Smooth muscle cell (in vitro differentiated cells): ENCODE measurements at regions not wholly inside any gene's neighbourhood (a gene's known extent, or its start where the extent isn't known, plus 50 kb on each side); places are given as distances from the start of the nearest gene placed in this dataset.

Experiments
- DNase-seq: peaks from one replicate; lab custom pipeline; 2025; ENCODE audit not compliant: unreplicated experiment; lab: John Stamatoyannopoulos, UW
- H2AFZ ChIP-seq: fragments of 200-600 bp; sonication (generic); 2 replicates; pipeline ENCODE4 v1.6.0; 2016; ENCODE audit warnings: antibody characterized with exemption, low read depth, mild to moderate bottlenecking
- H3F3A ChIP-seq: fragments of 200-600 bp; sonication (generic); 2 replicates; pipeline ENCODE4 v1.6.0; 2017; ENCODE audit warnings: antibody characterized with exemption, low read depth
- H3K27ac ChIP-seq: fragments of 200-600 bp; sonication (generic); 2 replicates; pipeline ENCODE4 v1.5.1; 2016; ENCODE audit warnings: low read depth, mild to moderate bottlenecking
- H3K27me3 ChIP-seq: fragments of 200-600 bp; sonication (generic); 2 replicates; pipeline ENCODE4 v1.6.1; 2016; ENCODE audit warnings: low read depth, mild to moderate bottlenecking
- H3K36me3 ChIP-seq: fragments of 200-600 bp; sonication (generic); 2 replicates; pipeline ENCODE4 v1.5.1; 2016; ENCODE audit warnings: low read depth
- H3K4me1 ChIP-seq: fragments of 200-600 bp; sonication (generic); 2 replicates; pipeline ENCODE4 v1.5.1; 2016; ENCODE audit warnings: low read depth
- H3K4me2 ChIP-seq: fragments of 200-600 bp; sonication (generic); 2 replicates; pipeline ENCODE4 v1.6.0; 2016; ENCODE audit warnings: mild to moderate bottlenecking
- H3K4me3 ChIP-seq: fragments of 200-600 bp; sonication (generic); 2 replicates; pipeline ENCODE4 v1.5.1; 2016; ENCODE audit warnings: mild to moderate bottlenecking
- H3K79me2 ChIP-seq: fragments of 200-600 bp; sonication (generic); 2 replicates; pipeline ENCODE4 v1.6.0; 2016; ENCODE audit warnings: low read depth, mild to moderate bottlenecking
- H3K9ac ChIP-seq: fragments of 200-600 bp; sonication (generic); 2 replicates; pipeline ENCODE4 v1.6.0; 2016; ENCODE audit warnings: low read depth
- H3K9me3 ChIP-seq: fragments of 200-600 bp; sonication (generic); replicated peaks from 2 replicates; pipeline ENCODE4 v1.5.1; 2016; ENCODE audit warnings: low read depth
- H4K20me1 ChIP-seq: fragments of 200-600 bp; sonication (generic); 2 replicates; pipeline ENCODE4 v1.6.0; 2016; ENCODE audit warnings: low read depth
- CTCF ChIP-seq: fragments of 200-600 bp; sonication (generic); IDR thresholded peaks from 2 replicates; pipeline ENCODE4 v1.5.1; 2017; ENCODE audit warnings: borderline replicate concordance, mild to moderate bottlenecking, antibody characterized with exemption; ENCODE audit not compliant: insufficient read depth, poor library complexity, severe bottlenecking
- WGBS: methylation state at CpG from one replicate; pipeline ENCODE4 v1.1.7; 2016; ENCODE audit warnings: low lambda C conversion rate; 5-methylcytosine and 5-hydroxymethylcytosine counted together

DNA sequence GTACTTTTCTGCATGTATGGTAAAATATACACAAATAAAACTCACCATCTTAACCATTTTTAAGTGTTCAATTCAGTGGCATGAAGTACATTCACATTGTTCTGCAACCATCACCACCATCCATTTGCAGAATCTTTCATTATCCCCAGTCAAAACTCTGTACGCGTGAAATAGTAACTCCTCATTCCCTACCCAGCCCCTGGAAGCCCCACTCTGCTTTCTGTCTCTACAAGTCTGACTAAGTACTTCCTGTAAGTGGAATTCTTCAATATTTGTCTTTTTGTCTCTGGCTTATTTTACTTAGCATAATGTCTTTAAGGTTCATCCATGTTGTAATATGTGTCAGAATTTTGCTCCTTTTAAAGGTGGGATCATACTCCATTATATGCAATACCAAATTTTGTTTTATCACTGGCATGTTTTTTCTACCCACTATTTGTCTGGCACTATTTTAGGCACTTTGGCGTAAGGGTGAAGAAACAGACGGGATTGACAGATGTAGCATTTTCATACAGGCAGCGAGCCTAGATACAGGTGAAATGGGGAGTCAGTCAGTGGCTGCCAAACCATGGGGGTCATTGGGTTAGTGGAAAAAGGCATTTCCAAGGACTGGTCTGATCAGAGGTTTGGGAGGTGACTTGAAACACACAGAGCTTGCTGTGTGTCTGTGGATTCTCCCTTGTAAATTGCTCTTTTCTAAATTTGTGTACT lies 163.2 kb upstream of the MYCN start:
- H3K4me3 ChIP-seq: no peak overlapping the region
- no peak for DNase-seq
- H2AFZ ChIP-seq: no peak overlapping the region
- no peaks in the 10 kb centered on the region for H3K9me3 ChIP-seq
- H3F3A ChIP-seq: no peaks in the 10 kb centered on the region
- H3K4me2 ChIP-seq: peak overlapping the region; percentile 0
- no peak overlapping the region for H3K27ac ChIP-seq
- 88% methylated on average over 5 of the region's 5 CpGs for WGBS
- no peaks in the 10 kb centered on the region for H3K36me3 ChIP-seq
- TF ChIP-seq CTCF: no peak
- H3K4me1 ChIP-seq: peaks cover 6% of the 10 kb centered on the region
- no peaks in the 10 kb centered on the region for H3K79me2 ChIP-seq
- H4K20me1 ChIP-seq: no peaks in the 10 kb centered on the region
- no peaks in the 10 kb centered on the region for H3K27me3 ChIP-seq
- H3K9ac ChIP-seq: no peak overlapping the region

DNA sequence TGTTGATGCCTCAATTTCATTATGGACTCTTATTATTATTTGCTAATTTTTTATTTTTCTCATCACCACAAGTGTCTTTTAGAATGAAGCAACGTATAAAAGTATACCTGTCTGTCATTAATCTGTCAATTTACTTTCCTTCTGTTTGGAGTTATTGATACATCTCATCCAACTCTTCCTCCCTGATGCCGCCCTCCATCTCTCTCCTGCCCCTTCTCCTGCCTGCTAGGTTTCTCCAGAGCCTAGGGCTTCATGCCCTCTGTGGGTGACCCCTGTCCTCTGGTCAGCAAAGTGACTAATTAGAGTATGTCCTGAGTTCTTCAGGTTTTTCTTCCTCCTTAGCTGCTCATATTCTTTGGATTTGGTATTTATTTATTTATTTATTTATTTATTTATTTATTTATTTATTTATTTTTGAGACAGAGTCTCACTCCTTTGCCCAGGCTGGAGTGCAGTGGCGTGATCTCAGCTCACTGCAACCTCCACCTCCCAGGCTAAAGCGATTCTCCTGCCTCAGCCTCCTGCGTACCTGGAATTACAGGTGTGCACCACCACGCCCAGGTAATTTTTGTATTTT lies 162.5 kb upstream of the MYCN start:
- DNase-seq: no peak
- peaks cover 8% of the 10 kb centered on the region for H3K4me1 ChIP-seq
- 92% methylated on average over 6 of the region's 6 CpGs for WGBS

GRCh38 chr2:15778529-15779219 lies 161.7 kb upstream of the MYCN start:
- Histone ChIP-seq H3K9ac (no peak overlapping the region), H3K27ac (no peak overlapping the region), H3K79me2 (no peaks in the 10 kb centered on the region), H3K27me3 (no peaks in the 10 kb centered on the region), H3K4me1 (peaks cover 8% of the 10 kb centered on the region), H3K36me3 (no peaks in the 10 kb centered on the region), H3K9me3 (no peaks in the 10 kb centered on the region), H2AFZ (no peak overlapping the region), H4K20me1 (no peaks in the 10 kb centered on the region), H3K4me2 (no peak overlapping the region), H3F3A (no peaks in the 10 kb centered on the region), H3K4me3 (no peak overlapping the region)
- WGBS: 80% methylated on average over 7 of the region's 7 CpGs
- TF ChIP-seq CTCF: no peak
- no peak for DNase-seq

More for the DNA sequence above, 162.5 kb upstream of the MYCN start:
- no peaks in the 10 kb centered on the region for H3K79me2 ChIP-seq
- H3K9ac ChIP-seq: no peak overlapping the region
- H2AFZ ChIP-seq: no peak overlapping the region
- no peaks in the 10 kb centered on the region for H3K27me3 ChIP-seq
- H4K20me1 ChIP-seq: no peaks in the 10 kb centered on the region
- H3F3A ChIP-seq: no peaks in the 10 kb centered on the region
- no peak overlapping the region for H3K27ac ChIP-seq
- H3K4me2 ChIP-seq: no peak overlapping the region
- H3K4me3 ChIP-seq: no peak overlapping the region
- no peak for TF ChIP-seq CTCF
- no peaks in the 10 kb centered on the region for H3K36me3 ChIP-seq
- H3K9me3 ChIP-seq: no peaks in the 10 kb centered on the region
